Hypothalamus (tissue), 51 donors: ENCODE measurements at regions not wholly inside any gene's neighbourhood (a gene's known extent, or its start where the extent isn't known, plus 50 kb on each side); places are given as distances from the start of the nearest gene placed in this dataset.

Source experiments
- DNase-seq, 51 donors: peaks; one replicate each; lab custom pipeline; 2025; lab: John Stamatoyannopoulos, UW

- no peak for DNase-seq
Measured at GRCh38 chr14:104519721-104520120, 59.8 kb upstream of the C14orf180 start.

GRCh38 chr14:104520620-104521410 is 58.7 kb upstream of the C14orf180 start:
- DNase-seq = no peak

GRCh38 chr14:104521816-104522745 is 57.5 kb upstream of the C14orf180 start:
- no peak for DNase-seq

GRCh38 chr14:104522926-104523545 is 56.5 kb upstream of the C14orf180 start:
- no peak for DNase-seq

- DNase-seq = no peak
Measured at GRCh38 chr14:104523546-104523935, 56.0 kb upstream of the C14orf180 start.

GRCh38 chr14:104524726-104525125 is 54.8 kb upstream of the C14orf180 start:
- DNase-seq = no peak

GRCh38 chr14:104526723-104527645 is 52.6 kb upstream of the C14orf180 start:
- DNase-seq = no peak

GRCh38 chr14:104527857-104528459 is 51.6 kb upstream of the C14orf180 start:
- DNase-seq = no peak

- DNase-seq = no peak
Measured at GRCh38 chr14:104528496-104528895, 51.1 kb upstream of the C14orf180 start.
